ENCODE measurements at regions not wholly inside any gene's neighbourhood (a gene's known extent, or its start where the extent isn't known, plus 50 kb on each side); places are given as distances from the start of the nearest gene placed in this dataset.

GRCh38 chr1:221840511-221841243, 98.8 kb upstream of the DUSP10 start:
- 92% methylated on average over 5 of the region's 5 CpGs; no CpG with 5 or more reads in 1 of the 2 experiments for whole genome bisulfite sequencing, 2 experiments (ENCODE audit: extremely low coverage in 1 of 2, insufficient coverage in 1 of 2, insufficient read length in 1 of 2, insufficient replicate concordance in 2 of 2, low coverage in 1 of 2, low lambda C conversion rate in 2 of 2, missing lambda C conversion rate in 1 of 2)
- ChIA-PET CTCF (ENCODE audit: partially characterized antibody) (interaction anchor here (0.9 to 1.4 kb wide), 2 partner anchors 19 kb away, joined by 3 read pairs; no protein-coding TSS in a partner anchor), POLR2A (ENCODE audit: partially characterized antibody) (no interaction called here)
- Histone ChIP-seq H2BK15ac (ENCODE audit: low read length) (no peak overlapping the region), H4K8ac (ENCODE audit: extremely low read depth, insufficient read depth, low read length) (no peak overlapping the region), H2AK5ac (ENCODE audit: low read depth, low read length) (no peak overlapping the region), H3K4me1 (replicated peaks in 1 of 4; ENCODE audit: control insufficient read depth in 3 of 4, insufficient read depth in 4 of 4, low read length in 3 of 4) (no peaks in the 10 kb centered on the region), H3K14ac (ENCODE audit: insufficient read length) (no peak overlapping the region), H4K91ac (replicated peaks; ENCODE audit: insufficient read length, low read length) (no peak overlapping the region), H2BK20ac (ENCODE audit: low read length) (no peak overlapping the region), H3K27me3 (replicated peaks in 1 of 4; ENCODE audit: control insufficient read depth in 3 of 4, extremely low read depth in 1 of 4, insufficient read depth in 3 of 4, low read length in 3 of 4) (peaks cover 0 to 1% (median 0%) of the 10 kb centered on the region in 4 experiments; a peak in 1 of 7 replicates), H3K4me3 (ENCODE audit: extremely low read depth in 1 of 4, insufficient read depth in 2 of 4, low read depth in 3 of 4, low read length in 4 of 4) (no peak overlapping the region), H2BK5ac (ENCODE audit: low read depth, low read length) (no peak overlapping the region), H2AFZ (ENCODE audit: low read length) (no peak overlapping the region), H3K79me1 (ENCODE audit: low read depth, low read length) (no peaks in the 10 kb centered on the region), H3K9ac (replicated peaks in 1 of 4; ENCODE audit: extremely low read depth in 1 of 4, low read depth in 3 of 4, low read length in 3 of 4) (no peak overlapping the region), H3K79me2 (ENCODE audit: control insufficient read depth in 1 of 2, insufficient read depth in 2 of 2, low read length in 2 of 2) (no peaks in the 10 kb centered on the region), H4K20me1 (replicated peaks in 1 of 2; ENCODE audit: control insufficient read depth in 1 of 2, insufficient read depth in 2 of 2, low read length in 2 of 2) (no peaks in the 10 kb centered on the region), H3K27ac (ENCODE audit: low read depth, low read length) (no peak overlapping the region), H3K36me3 (ENCODE audit: control insufficient read depth in 2 of 4, insufficient read depth in 4 of 4, low read length in 3 of 4) (no peaks in the 10 kb centered on the region), H4K5ac (ENCODE audit: insufficient read length, low read depth, low read length) (no peak overlapping the region), H3K23ac (ENCODE audit: insufficient read length) (no peak overlapping the region), H3K9me3 (ENCODE audit: insufficient read depth in 2 of 2, low read depth in 1 of 2, low read length in 1 of 2) (no peaks in the 10 kb centered on the region), H2BK12ac (ENCODE audit: low read depth, low read length) (no peak overlapping the region), H3K4me2 (ENCODE audit: insufficient read depth in 1 of 2, low read depth in 2 of 2, low read length in 2 of 2) (no peak overlapping the region), H2BK120ac (replicated peaks; ENCODE audit: low read depth, low read length) (no peak overlapping the region), H3K4ac (replicated peaks; ENCODE audit: insufficient read length, low read depth, low read length) (no peak overlapping the region), H3K56ac (replicated peaks; ENCODE audit: insufficient read length, low read depth, low read length) (no peak overlapping the region), H3K23me2 (ENCODE audit: low read depth, low read length) (peaks cover 2% of the 10 kb centered on the region; the same call in 1 of the 2 replicates), H3K18ac (ENCODE audit: extremely low read depth, low read length) (no peak overlapping the region)
- FAIRE-seq (no peak), DNase-seq (ENCODE audit: low read depth in 1 of 2, low spot score in 2 of 2) (no peak)
- no peak for TF ChIP-seq CHD1 (IDR thresholded peaks at IDR 0.05; ENCODE audit: low read depth, low read length)
- TF ChIP-seq SRF (IDR thresholded peaks at IDR 0.05; ENCODE audit: low read depth, low read length), result no peak
- TF ChIP-seq MAFK (IDR thresholded peaks at IDR 0.05; ENCODE audit: low read depth, low read length), result no peak
- no peak for TF ChIP-seq ASH2L (IDR thresholded peaks at IDR 0.05; ENCODE audit: low read length)
- no peak for TF ChIP-seq MAX (IDR thresholded peaks at IDR 0.05)
- no peak for TF ChIP-seq SUZ12 (IDR thresholded peaks at IDR 0.05; ENCODE audit: low read length)
- no peak for TF ChIP-seq GTF2F1 (IDR thresholded peaks at IDR 0.05; ENCODE audit: borderline replicate concordance, low read depth, low read length)
- TF ChIP-seq KDM5A (IDR thresholded peaks at IDR 0.05; ENCODE audit: low read length), result no peak
- TF ChIP-seq POLR2AphosphoS5 (IDR thresholded peaks at IDR 0.05; ENCODE audit: low read depth, low read length), result no peak
- TF ChIP-seq KDM4A (IDR thresholded peaks at IDR 0.05; ENCODE audit: low read depth, low read length, severe bottlenecking), result no peak
- no peak for TF ChIP-seq USF2 (IDR thresholded peaks at IDR 0.05; ENCODE audit: low read length)
- TF ChIP-seq BRCA1 (IDR thresholded peaks at IDR 0.05; ENCODE audit: low read depth, low read length), result no peak

Data from H1 (cell line).